ENCODE measurements at regions not wholly inside any gene's neighbourhood (a gene's known extent, or its start where the extent isn't known, plus 50 kb on each side); places are given as distances from the start of the nearest gene placed in this dataset.
A peak's percentile ranks its signal among the peaks of the same experiment; 100 is the strongest.

DNA sequence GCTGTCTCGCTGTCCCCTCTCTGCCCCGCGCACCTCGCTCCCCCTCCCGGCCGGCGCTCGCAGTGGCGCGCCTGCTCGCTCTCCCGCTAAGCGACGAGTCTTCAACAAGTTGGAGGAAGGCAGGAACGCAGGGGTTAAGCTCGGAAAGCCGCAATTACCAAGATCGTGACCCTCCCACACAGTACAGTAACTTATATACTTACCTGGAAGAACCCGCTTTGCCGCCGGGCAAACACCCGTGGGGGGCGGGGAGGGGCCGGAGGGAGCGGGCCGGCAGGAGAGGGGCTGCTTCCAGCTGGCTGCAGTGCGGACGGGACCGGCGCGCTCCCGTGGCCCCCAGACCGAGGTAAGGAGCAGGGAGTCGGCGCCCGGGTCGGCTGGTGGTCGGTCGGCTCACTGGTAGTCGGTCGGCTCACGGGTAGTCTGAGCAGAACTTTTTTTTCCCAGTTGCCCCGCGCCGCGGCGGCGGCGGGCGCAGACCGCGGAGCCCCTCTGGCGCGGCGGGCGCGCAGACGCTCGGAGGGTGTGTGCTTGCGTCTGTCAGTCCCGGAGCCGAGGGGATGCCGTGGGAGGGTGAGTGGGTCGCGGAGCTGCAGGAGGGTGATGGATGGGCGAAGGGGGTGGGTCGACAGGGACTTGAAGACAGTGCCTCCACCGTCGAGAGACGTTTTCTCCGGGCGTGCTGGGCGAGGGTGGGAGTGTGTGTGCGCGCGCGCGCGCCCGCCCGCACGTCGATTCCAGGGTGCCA lies 101.2 kb upstream of the HSD17B12 start:
- TF ChIP-seq, protein P1, sequence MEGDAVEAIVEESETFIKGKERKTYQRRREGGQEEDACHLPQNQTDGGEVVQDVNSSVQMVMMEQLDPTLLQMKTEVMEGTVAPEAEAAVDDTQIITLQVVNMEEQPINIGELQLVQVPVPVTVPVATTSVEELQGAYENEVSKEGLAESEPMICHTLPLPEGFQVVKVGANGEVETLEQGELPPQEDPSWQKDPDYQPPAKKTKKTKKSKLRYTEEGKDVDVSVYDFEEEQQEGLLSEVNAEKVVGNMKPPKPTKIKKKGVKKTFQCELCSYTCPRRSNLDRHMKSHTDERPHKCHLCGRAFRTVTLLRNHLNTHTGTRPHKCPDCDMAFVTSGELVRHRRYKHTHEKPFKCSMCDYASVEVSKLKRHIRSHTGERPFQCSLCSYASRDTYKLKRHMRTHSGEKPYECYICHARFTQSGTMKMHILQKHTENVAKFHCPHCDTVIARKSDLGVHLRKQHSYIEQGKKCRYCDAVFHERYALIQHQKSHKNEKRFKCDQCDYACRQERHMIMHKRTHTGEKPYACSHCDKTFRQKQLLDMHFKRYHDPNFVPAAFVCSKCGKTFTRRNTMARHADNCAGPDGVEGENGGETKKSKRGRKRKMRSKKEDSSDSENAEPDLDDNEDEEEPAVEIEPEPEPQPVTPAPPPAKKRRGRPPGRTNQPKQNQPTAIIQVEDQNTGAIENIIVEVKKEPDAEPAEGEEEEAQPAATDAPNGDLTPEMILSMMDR (IDR thresholded peaks at IDR 0.05; ENCODE audit: insufficient read depth, low read depth, low read length, missing control alignments), result peak; percentile 35
- peak overlapping the region; percentile 34 for H3K4me3 ChIP-seq (ENCODE audit: low read depth, low read length)
- DNase-seq (ENCODE audit: low read depth), result peak; percentile 46

DNA sequence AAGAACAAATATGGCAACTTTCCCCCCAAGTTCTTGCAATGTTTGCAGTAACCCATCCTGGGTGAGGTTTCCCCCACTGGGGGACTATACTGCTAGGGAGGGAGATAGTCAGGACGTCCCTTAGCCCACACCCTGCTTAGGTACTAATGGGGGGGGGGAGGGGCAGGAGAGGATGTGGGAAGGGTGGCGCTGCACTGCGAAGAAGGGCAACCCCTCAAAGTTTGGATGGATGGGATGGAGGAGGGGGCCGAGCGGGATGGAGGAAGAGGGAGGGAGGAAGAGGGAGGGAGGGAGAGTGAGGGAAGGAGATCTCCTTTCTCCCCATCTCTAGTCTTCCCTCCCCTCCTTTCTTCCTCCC lies 100.6 kb upstream of the HSD17B12 start:
- TF ChIP-seq, protein P1 (IDR thresholded peaks at IDR 0.05; ENCODE audit: insufficient read depth, low read depth, low read length, missing control alignments), result no peak
- DNase-seq (ENCODE audit: low read depth), result no peak
- H3K4me3 ChIP-seq (ENCODE audit: low read depth, low read length), result peak overlapping the region; percentile 34

DNA sequence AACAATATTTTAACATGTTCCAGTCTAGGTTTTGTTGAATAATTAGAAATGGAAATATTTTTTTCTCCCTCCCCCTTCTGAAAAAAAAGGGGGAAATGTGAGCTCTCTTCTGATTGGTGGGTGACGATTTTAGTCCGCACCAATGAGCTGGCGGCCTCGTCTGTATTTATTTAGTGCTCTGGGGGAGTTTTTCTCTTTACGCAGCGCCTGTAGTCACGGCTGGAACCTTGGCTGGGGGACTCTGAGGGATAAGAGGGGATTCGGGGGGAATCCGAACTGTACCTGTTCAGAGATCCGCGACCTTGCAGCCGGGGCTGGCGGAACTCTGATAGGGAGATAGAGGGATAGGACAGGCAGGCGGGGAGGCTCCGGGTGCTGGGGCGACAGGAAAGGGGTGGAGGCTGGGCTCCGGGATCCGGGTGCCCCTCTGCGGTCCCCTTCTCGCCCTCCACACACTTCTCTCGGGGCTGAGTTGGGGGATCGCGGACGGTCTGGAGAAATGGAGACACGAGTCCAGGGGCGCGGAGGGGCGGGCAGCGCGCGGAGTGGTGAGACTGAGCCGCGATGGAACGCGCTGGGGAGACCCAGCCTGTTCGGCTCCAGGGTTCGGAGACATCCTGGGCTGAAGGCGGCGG lies 99.7 kb upstream of the HSD17B12 start:
- TF ChIP-seq, protein P1 (IDR thresholded peaks at IDR 0.05; ENCODE audit: insufficient read depth, low read depth, low read length, missing control alignments), result no peak
- DNase-seq (ENCODE audit: low read depth), result no peak

DNA sequence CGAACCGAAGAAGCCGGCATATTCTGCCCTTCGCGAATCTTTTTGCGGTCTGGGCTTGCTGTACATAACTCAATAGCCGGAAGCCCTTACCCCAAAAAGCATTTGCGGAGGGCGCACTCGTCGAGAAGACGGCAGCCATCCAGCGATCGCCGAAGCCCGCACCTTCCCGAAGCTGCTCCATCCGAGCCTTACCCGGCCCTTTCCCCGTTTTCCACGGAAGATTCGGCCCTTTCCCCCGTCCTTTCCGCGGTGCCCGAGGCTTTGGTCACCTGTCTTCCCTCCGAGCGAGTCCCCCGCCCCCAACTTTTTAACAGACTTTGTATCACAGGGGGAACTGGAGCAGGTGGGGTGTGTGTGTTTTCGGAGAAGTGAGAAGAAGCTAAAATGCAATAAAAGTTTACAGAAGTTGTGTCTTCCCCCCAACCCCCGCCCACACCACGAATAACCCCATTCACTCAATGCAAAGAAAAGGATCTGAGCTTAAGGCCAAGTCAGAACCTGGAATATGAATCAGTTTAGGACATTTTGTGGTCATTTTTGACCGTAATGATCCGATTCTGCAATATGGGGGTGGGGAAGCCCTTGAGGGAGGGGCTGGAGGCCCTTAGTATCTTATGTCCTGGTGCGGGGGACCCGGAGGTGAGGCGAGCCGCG lies 99.0 kb upstream of the HSD17B12 start:
- no peak for DNase-seq (ENCODE audit: low read depth)
- no peak overlapping the region for H3K4me3 ChIP-seq (ENCODE audit: low read depth, low read length)
- TF ChIP-seq, protein P1 (IDR thresholded peaks at IDR 0.05; ENCODE audit: insufficient read depth, low read depth, low read length, missing control alignments), result no peak

More for the DNA sequence above, 99.7 kb upstream of the HSD17B12 start:
- no peak overlapping the region for H3K4me3 ChIP-seq (ENCODE audit: low read depth, low read length)

DNA sequence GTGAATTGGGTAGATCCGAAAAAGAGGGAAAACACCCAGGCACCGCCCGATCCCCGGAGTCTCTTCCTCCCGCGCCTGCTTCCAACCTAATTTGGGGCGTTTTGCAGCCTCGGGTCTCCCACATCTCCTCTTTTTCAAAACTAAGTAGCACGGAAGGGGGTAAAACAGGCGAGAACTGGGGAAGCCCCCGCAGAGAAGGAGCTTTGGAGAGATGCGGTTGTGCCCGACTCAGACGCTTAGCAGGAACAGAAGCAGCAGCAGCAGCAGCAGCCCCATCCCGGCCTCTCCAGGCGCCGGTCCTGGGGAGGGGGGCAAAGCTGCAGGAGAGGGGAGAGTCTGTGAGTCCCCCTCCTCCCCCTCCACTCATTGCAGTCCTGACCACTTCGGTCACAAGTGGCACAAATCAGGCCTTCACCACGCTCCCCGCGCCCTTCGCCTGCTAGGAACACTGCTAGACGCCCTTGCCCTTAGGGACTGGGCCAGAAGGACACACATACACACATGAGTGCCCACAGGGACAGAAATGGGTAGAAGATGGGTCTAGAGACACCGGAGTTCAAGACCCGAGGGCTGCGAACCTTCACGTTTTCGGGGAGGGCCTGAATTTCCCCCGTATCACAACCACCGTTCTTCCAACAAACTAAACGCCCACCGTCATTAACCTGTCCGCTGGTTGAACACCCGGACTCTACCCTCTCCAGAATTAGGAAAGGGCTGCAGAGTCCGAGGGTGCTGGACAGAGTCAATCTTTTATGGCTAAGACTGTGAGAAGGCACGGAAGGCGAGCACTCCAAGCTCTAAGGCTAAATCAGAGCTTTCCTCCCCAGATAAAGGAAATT lies 98.3 kb upstream of the HSD17B12 start:
- TF ChIP-seq, protein P1 (IDR thresholded peaks at IDR 0.05; ENCODE audit: insufficient read depth, low read depth, low read length, missing control alignments), result no peak
- no peak overlapping the region for H3K4me3 ChIP-seq (ENCODE audit: low read depth, low read length)
- no peak for DNase-seq (ENCODE audit: low read depth)

DNA sequence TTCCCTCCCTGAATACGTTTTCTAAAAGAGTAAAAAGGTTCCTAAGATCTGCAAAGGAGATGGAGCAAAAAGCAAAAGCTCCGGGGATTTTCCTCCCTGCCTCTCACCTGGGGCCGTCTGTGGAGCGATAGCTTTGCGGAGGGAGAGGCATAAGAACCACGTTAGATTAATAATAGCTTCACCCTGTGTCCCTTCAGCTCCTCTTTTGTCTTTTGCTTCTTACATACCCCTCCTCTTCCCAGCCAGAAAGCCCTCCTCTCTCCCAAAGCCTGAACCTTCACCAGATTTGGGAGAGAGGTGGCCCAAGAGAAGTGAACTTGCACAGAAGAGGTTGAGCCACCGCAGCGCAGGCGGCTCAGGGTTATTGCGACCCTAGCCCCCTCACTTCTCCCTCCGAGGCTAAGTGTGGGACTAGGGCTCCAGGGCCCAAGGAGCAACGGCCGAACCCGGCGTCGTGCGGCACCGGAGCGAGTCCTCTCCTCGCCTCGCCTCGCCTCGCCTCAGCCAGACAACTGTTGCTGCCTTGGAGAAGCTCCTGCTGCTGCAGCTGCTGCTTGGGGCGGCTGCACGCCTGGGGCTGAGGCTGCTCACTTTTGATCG lies 97.6 kb upstream of the HSD17B12 start:
- no peak for DNase-seq (ENCODE audit: low read depth)
- TF ChIP-seq, protein P1 (IDR thresholded peaks at IDR 0.05; ENCODE audit: insufficient read depth, low read depth, low read length, missing control alignments), result no peak
- H3K4me3 ChIP-seq (ENCODE audit: low read depth, low read length), result no peak overlapping the region
